ENCODE measurements at regions not wholly inside any gene's neighbourhood (a gene's known extent, or its start where the extent isn't known, plus 50 kb on each side); places are given as distances from the start of the nearest gene placed in this dataset.

- POLR2A ChIA-PET, result no interaction called here
- no peak for ATAC-seq
- CTCF ChIA-PET, result no interaction called here
- no peaks in the 10 kb centered on the region for H3K4me1 ChIP-seq
- no peaks in the 10 kb centered on the region for H3K9me3 ChIP-seq
- TF ChIP-seq ZC3H11A (IDR thresholded peaks at IDR 0.05), result no peak
- TF ChIP-seq MAZ (IDR thresholded peaks at IDR 0.05; ENCODE audit: borderline replicate concordance, low read depth, low read length), result no peak
- TF ChIP-seq RARB (CRISPR knock-in tag; IDR thresholded peaks at IDR 0.05), result no peak
- no peak for TF ChIP-seq PHF8 (IDR thresholded peaks at IDR 0.05; ENCODE audit: borderline replicate concordance, low read depth)
- TF ChIP-seq KDM1A (IDR thresholded peaks at IDR 0.05; ENCODE audit: low read depth), result no peak
- TF ChIP-seq HOXB5 (CRISPR knock-in tag; IDR thresholded peaks at IDR 0.05), result no peak
- DNase-seq (ENCODE audit: low read depth in 1 of 2, low spot score in 1 of 2), result no peak
- H3K27ac ChIP-seq, result no peak overlapping the region
- no peak for FAIRE-seq
- no peak overlapping the region for H3K4me2 ChIP-seq
- H3K4me3 ChIP-seq, result no peak overlapping the region
Measured at GRCh38 chr14:84029246-84029645, 1500.7 kb upstream of the FLRT2 start.

- 6% methylated on average over 7 of the region's 7 CpGs for WGBS (ENCODE audit: missing lambda C conversion rate)
- POLR2A ChIA-PET, result no interaction called here
- no peak for ATAC-seq
- no peak overlapping the region for H3K27ac ChIP-seq
- CTCF ChIA-PET, result no interaction called here
- FAIRE-seq, result no peak
- TF ChIP-seq MAZ (IDR thresholded peaks at IDR 0.05; ENCODE audit: borderline replicate concordance, low read depth, low read length), result no peak
- TF ChIP-seq EHF (CRISPR knock-in tag; IDR thresholded peaks at IDR 0.05), result no peak
- no peak for TF ChIP-seq USF2 (IDR thresholded peaks at IDR 0.05)
- no peak for TF ChIP-seq JUNB (IDR thresholded peaks at IDR 0.05)
- TF ChIP-seq RFX5 (IDR thresholded peaks at IDR 0.05), result no peak
- TF ChIP-seq MYC (IDR thresholded peaks at IDR 0.05; ENCODE audit: borderline replicate concordance, low read length), result no peak
- TF ChIP-seq EP300 (IDR thresholded peaks at IDR 0.05), result no peak
- no peak for TF ChIP-seq SREBF2 (IDR thresholded peaks at IDR 0.05)
- no peak for TF ChIP-seq RNF2 (IDR thresholded peaks at IDR 0.05; ENCODE audit: borderline replicate concordance, low read depth)
- no peak for TF ChIP-seq HOXB13 (CRISPR knock-in tag; IDR thresholded peaks at IDR 0.05; ENCODE audit: low read depth)
- no peak for TF ChIP-seq HOXB5 (CRISPR knock-in tag; IDR thresholded peaks at IDR 0.05)
- TF ChIP-seq BCL3 (IDR thresholded peaks at IDR 0.05), result no peak
- no peak for TF ChIP-seq ATOH8 (CRISPR knock-in tag; IDR thresholded peaks at IDR 0.05; ENCODE audit: low read depth)
- TF ChIP-seq POLR2AphosphoS2 (conservative IDR thresholded peaks at IDR 0.05; ENCODE audit: low read length), result no peak
- no peak for TF ChIP-seq ZSCAN20 (CRISPR knock-in tag; IDR thresholded peaks at IDR 0.05)
- no peak for DNase-seq (ENCODE audit: low read depth in 1 of 2, low spot score in 1 of 2)
- H3K4me2 ChIP-seq, result no peak overlapping the region
- H3K9me3 ChIP-seq, result no peaks in the 10 kb centered on the region
- no peak overlapping the region for H3K4me3 ChIP-seq
- H3K4me1 ChIP-seq, result no peaks in the 10 kb centered on the region
Measured at GRCh38 chr14:84029720-84030119, 1500.2 kb upstream of the FLRT2 start.

GRCh38 chr14:84036840-84037239 lies 1493.1 kb upstream of the FLRT2 start:
- 10% methylated on average over 1 of the region's 1 CpG for WGBS (ENCODE audit: missing lambda C conversion rate)
- Histone ChIP-seq H3K4me3 (no peak overlapping the region), H3K4me2 (no peak overlapping the region), H3K4me1 (no peaks in the 10 kb centered on the region), H3K9me3 (no peaks in the 10 kb centered on the region; the same call in 2 of the 3 replicates), H3K27ac (no peak overlapping the region)
- POLR2A ChIA-PET, result no interaction called here
- FAIRE-seq (no peak), ATAC-seq (no peak), DNase-seq (ENCODE audit: low read depth in 1 of 2, low spot score in 1 of 2) (no peak)
- CTCF ChIA-PET, result no interaction called here
- no peak for TF ChIP-seq PHF8 (IDR thresholded peaks at IDR 0.05; ENCODE audit: borderline replicate concordance, low read depth)
- no peak for TF ChIP-seq ELK1 (IDR thresholded peaks at IDR 0.05; ENCODE audit: low read depth, low read length)
- no peak for TF ChIP-seq ATOH8 (CRISPR knock-in tag; IDR thresholded peaks at IDR 0.05; ENCODE audit: low read depth)
- no peak for TF ChIP-seq CTCF (IDR thresholded peaks at IDR 0.05)
- no peak for TF ChIP-seq HOXA7 (CRISPR knock-in tag; IDR thresholded peaks at IDR 0.05)
- no peak for TF ChIP-seq ZSCAN20 (CRISPR knock-in tag; IDR thresholded peaks at IDR 0.05)
- no peak for TF ChIP-seq FOSL2 (IDR thresholded peaks at IDR 0.05)
- TF ChIP-seq FOSL2 (CRISPR knock-in tag; IDR thresholded peaks at IDR 0.05), result no peak
- TF ChIP-seq EHMT2 (IDR thresholded peaks at IDR 0.05; ENCODE audit: low read depth), result no peak
- TF ChIP-seq MAZ (IDR thresholded peaks at IDR 0.05; ENCODE audit: borderline replicate concordance, low read depth, low read length), result no peak
- no peak for TF ChIP-seq CHD4 (IDR thresholded peaks at IDR 0.05; ENCODE audit: borderline replicate concordance)
- TF ChIP-seq JUN (IDR thresholded peaks at IDR 0.05), result no peak
- TF ChIP-seq NR3C1 (IDR thresholded peaks at IDR 0.05), result no peak
- TF ChIP-seq BCL3 (IDR thresholded peaks at IDR 0.05), result no peak
